ENCODE measurements at regions not wholly inside any gene's neighbourhood (a gene's known extent, or its start where the extent isn't known, plus 50 kb on each side); places are given as distances from the start of the nearest gene placed in this dataset.

- peaks cover 0 to 28% (median 8%) of the 10 kb centered on the region in 11 donors for H3K9me3 Mint-ChIP-seq
- H3K36me3 ChIP-seq (ENCODE audit: control insufficient read depth in 2 of 3, insufficient read depth in 3 of 3, low read length in 3 of 3), result no peaks in the 10 kb centered on the region
- H3K4me1 ChIP-seq (ENCODE audit: control insufficient read depth in 2 of 2, insufficient read depth in 2 of 2, low read length in 2 of 2), result no peaks in the 10 kb centered on the region
- peaks cover 0 to 5% (median 0%) of the 10 kb centered on the region in 5 donors for H3K27me3 Mint-ChIP-seq
- ATAC-seq, result no peak
- intact Hi-C loops (cut with micrococcal nuclease), result no loop called here
- H3K9me3 ChIP-seq (ENCODE audit: control insufficient read depth in 2 of 3, low read length in 3 of 3), result peaks cover 0 to 9% (median 0%) of the 10 kb centered on the region in 3 experiments
- peaks cover 0 to 4% (median 0%) of the 10 kb centered on the region in 5 donors for H3K36me3 Mint-ChIP-seq
- ChIA-PET POLR2A (no interaction called here), CTCF (no interaction called here)
- peaks cover 0 to 2% (median 0%) of the 10 kb centered on the region in 7 donors for H3K4me1 Mint-ChIP-seq
- no peak overlapping the region for H3K4me3 ChIP-seq (ENCODE audit: low read length)
- no peak for DNase-seq
- no peak overlapping the region for H3K4me3 Mint-ChIP-seq
- H3K27me3 ChIP-seq (ENCODE audit: control insufficient read depth in 2 of 2, insufficient read depth in 2 of 2, low read length in 2 of 2), result no peaks in the 10 kb centered on the region
- no peak overlapping the region for H3K27ac ChIP-seq (ENCODE audit: low read depth, low read length)
- no peak overlapping the region for H3K27ac Mint-ChIP-seq
These were observed 410.7 kb upstream of the SEMA3A start for GRCh38 chr7:84605301-84605700.

GRCh38 chr7:84603545-84603944 lies 409.0 kb upstream of the SEMA3A start:
- CTCF ChIA-PET, result no interaction called here
- Mint-ChIP-seq H3K4me1 (no peaks in the 10 kb centered on the region), H3K27ac (no peak overlapping the region), H3K4me3 (no peak overlapping the region), H3K27me3 (no peaks in the 10 kb centered on the region), H3K9me3 (peaks cover 0 to 28% (median 8%) of the 10 kb centered on the region in 11 donors), H3K36me3 (peaks cover 0 to 4% (median 0%) of the 10 kb centered on the region in 5 donors)
- Histone ChIP-seq H3K36me3 (ENCODE audit: control insufficient read depth in 2 of 3, insufficient read depth in 3 of 3, low read length in 3 of 3) (no peaks in the 10 kb centered on the region), H3K27me3 (ENCODE audit: control insufficient read depth in 2 of 2, insufficient read depth in 2 of 2, low read length in 2 of 2) (no peaks in the 10 kb centered on the region), H3K9me3 (ENCODE audit: control insufficient read depth in 2 of 3, low read length in 3 of 3) (peaks cover 0 to 9% (median 0%) of the 10 kb centered on the region in 3 experiments), H3K27ac (ENCODE audit: low read depth, low read length) (no peak overlapping the region), H3K4me1 (ENCODE audit: control insufficient read depth in 2 of 2, insufficient read depth in 2 of 2, low read length in 2 of 2) (no peaks in the 10 kb centered on the region), H3K4me3 (ENCODE audit: low read length) (no peak overlapping the region)
- intact Hi-C loops (cut with micrococcal nuclease), result no loop called here
- DNase-seq (no peak), ATAC-seq (no peak)
- POLR2A ChIA-PET, result no interaction called here

DNA sequence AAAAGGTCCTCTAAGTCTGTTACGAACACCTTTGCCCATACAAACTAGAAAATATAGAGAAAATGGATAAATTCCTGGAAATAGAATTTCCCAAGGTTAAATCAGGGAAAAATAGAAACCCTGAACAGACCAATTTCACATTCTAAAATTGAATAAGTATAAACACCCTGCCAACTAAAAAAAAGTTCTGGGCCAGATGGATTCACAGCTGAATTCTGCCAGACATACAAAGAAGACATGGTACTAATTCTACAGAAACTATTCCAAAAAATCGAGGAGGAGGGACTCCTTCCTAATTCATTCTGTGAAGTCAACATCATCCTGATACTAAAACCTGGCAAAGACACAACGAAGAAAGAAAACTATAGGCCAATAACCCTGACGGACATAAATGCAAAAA lies 400.4 kb upstream of the SEMA3A start:
- intact Hi-C loops (cut with micrococcal nuclease), result no loop called here
- H3K36me3 Mint-ChIP-seq, result no peaks in the 10 kb centered on the region
- H3K4me3 Mint-ChIP-seq, result no peak overlapping the region
- peaks cover 0 to 5% (median 0%) of the 10 kb centered on the region in 11 donors for H3K9me3 Mint-ChIP-seq
- Histone ChIP-seq H3K9me3 (ENCODE audit: control insufficient read depth in 2 of 3, low read length in 3 of 3) (no peaks in the 10 kb centered on the region), H3K4me1 (ENCODE audit: control insufficient read depth in 2 of 2, insufficient read depth in 2 of 2, low read length in 2 of 2) (no peaks in the 10 kb centered on the region), H3K27ac (ENCODE audit: low read depth, low read length) (no peak overlapping the region), H3K27me3 (ENCODE audit: control insufficient read depth in 2 of 2, insufficient read depth in 2 of 2, low read length in 2 of 2) (no peaks in the 10 kb centered on the region), H3K36me3 (ENCODE audit: control insufficient read depth in 2 of 3, insufficient read depth in 3 of 3, low read length in 3 of 3) (no peaks in the 10 kb centered on the region), H3K4me3 (ENCODE audit: low read length) (no peak overlapping the region)
- ATAC-seq (no peak), DNase-seq (no peak)
- no peak overlapping the region for H3K27ac Mint-ChIP-seq
- H3K4me1 Mint-ChIP-seq, result no peaks in the 10 kb centered on the region
- CTCF ChIA-PET, result no interaction called here
- POLR2A ChIA-PET, result no interaction called here
- no peaks in the 10 kb centered on the region for H3K27me3 Mint-ChIP-seq

- Mint-ChIP-seq H3K4me1 (no peaks in the 10 kb centered on the region), H3K36me3 (no peaks in the 10 kb centered on the region), H3K27me3 (no peaks in the 10 kb centered on the region), H3K4me3 (no peak overlapping the region), H3K27ac (no peak overlapping the region), H3K9me3 (peaks cover 0 to 5% (median 0%) of the 10 kb centered on the region in 11 donors)
- DNase-seq, result no peak
- H3K27ac ChIP-seq (ENCODE audit: low read depth, low read length), result no peak overlapping the region
- H3K9me3 ChIP-seq (ENCODE audit: control insufficient read depth in 2 of 3, low read length in 3 of 3), result no peaks in the 10 kb centered on the region
- ChIA-PET POLR2A (no interaction called here), CTCF (no interaction called here)
- H3K36me3 ChIP-seq (ENCODE audit: control insufficient read depth in 2 of 3, insufficient read depth in 3 of 3, low read length in 3 of 3), result no peaks in the 10 kb centered on the region
- intact Hi-C loops (cut with micrococcal nuclease), result no loop called here
- no peaks in the 10 kb centered on the region for H3K27me3 ChIP-seq (ENCODE audit: control insufficient read depth in 2 of 2, insufficient read depth in 2 of 2, low read length in 2 of 2)
- no peak overlapping the region for H3K4me3 ChIP-seq (ENCODE audit: low read length)
- ATAC-seq, result no peak
- H3K4me1 ChIP-seq (ENCODE audit: control insufficient read depth in 2 of 2, insufficient read depth in 2 of 2, low read length in 2 of 2), result no peaks in the 10 kb centered on the region
These were observed 397.3 kb upstream of the SEMA3A start for GRCh38 chr7:84591897-84592296.

GRCh38 chr7:84589012-84589411 lies 394.4 kb upstream of the SEMA3A start:
- ChIA-PET CTCF (no interaction called here), POLR2A (no interaction called here)
- H3K36me3 Mint-ChIP-seq, result no peaks in the 10 kb centered on the region
- H3K27ac ChIP-seq (ENCODE audit: low read depth, low read length), result no peak overlapping the region
- no peaks in the 10 kb centered on the region for H3K4me1 Mint-ChIP-seq
- DNase-seq (no peak), ATAC-seq (no peak)
- H3K27ac Mint-ChIP-seq, result no peak overlapping the region
- intact Hi-C loops (cut with micrococcal nuclease), result no loop called here
- H3K36me3 ChIP-seq (ENCODE audit: control insufficient read depth in 2 of 3, insufficient read depth in 3 of 3, low read length in 3 of 3), result no peaks in the 10 kb centered on the region
- no peaks in the 10 kb centered on the region for H3K27me3 ChIP-seq (ENCODE audit: control insufficient read depth in 2 of 2, insufficient read depth in 2 of 2, low read length in 2 of 2)
- H3K4me3 Mint-ChIP-seq, result no peak overlapping the region
- no peaks in the 10 kb centered on the region for H3K9me3 ChIP-seq (ENCODE audit: control insufficient read depth in 2 of 3, low read length in 3 of 3)
- H3K27me3 Mint-ChIP-seq, result no peaks in the 10 kb centered on the region
- no peaks in the 10 kb centered on the region for H3K9me3 Mint-ChIP-seq
- H3K4me1 ChIP-seq (ENCODE audit: control insufficient read depth in 2 of 2, insufficient read depth in 2 of 2, low read length in 2 of 2), result no peaks in the 10 kb centered on the region
- no peak overlapping the region for H3K4me3 ChIP-seq (ENCODE audit: low read length)

DNA sequence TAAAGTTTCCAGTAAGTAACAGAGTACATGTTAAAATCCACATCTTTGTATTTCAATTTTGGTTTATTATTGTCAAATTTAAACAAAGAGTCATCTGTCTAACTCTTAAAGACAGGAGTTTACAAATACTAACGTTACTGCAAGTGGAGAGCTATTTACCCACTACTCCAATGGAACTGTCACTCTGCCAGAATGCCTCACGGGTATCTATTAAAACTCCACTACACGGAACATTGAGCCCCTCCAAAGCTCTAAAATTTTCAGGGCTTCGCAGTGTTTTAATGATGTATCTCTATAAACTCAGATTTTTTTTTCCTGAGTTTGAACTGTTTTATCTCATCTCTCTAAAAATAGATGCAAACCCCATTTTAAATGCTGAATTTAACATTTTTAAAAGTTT lies 388.7 kb upstream of the SEMA3A start:
- Histone ChIP-seq H3K36me3 (ENCODE audit: control insufficient read depth in 2 of 3, insufficient read depth in 3 of 3, low read length in 3 of 3) (no peaks in the 10 kb centered on the region), H3K4me3 (ENCODE audit: low read length) (no peak overlapping the region), H3K9me3 (ENCODE audit: control insufficient read depth in 2 of 3, low read length in 3 of 3) (no peaks in the 10 kb centered on the region), H3K27ac (ENCODE audit: low read depth, low read length) (no peak overlapping the region), H3K27me3 (ENCODE audit: control insufficient read depth in 2 of 2, insufficient read depth in 2 of 2, low read length in 2 of 2) (no peaks in the 10 kb centered on the region), H3K4me1 (ENCODE audit: control insufficient read depth in 2 of 2, insufficient read depth in 2 of 2, low read length in 2 of 2) (no peaks in the 10 kb centered on the region)
- intact Hi-C loops (cut with micrococcal nuclease), result no loop called here
- H3K9me3 Mint-ChIP-seq, result no peaks in the 10 kb centered on the region
- H3K4me1 Mint-ChIP-seq, result no peaks in the 10 kb centered on the region
- no peak overlapping the region for H3K27ac Mint-ChIP-seq
- CTCF ChIA-PET, result no interaction called here
- DNase-seq (no peak), ATAC-seq (no peak)
- no peaks in the 10 kb centered on the region for H3K36me3 Mint-ChIP-seq
- no peak overlapping the region for H3K4me3 Mint-ChIP-seq
- H3K27me3 Mint-ChIP-seq, result no peaks in the 10 kb centered on the region
- POLR2A ChIA-PET, result no interaction called here

DNA sequence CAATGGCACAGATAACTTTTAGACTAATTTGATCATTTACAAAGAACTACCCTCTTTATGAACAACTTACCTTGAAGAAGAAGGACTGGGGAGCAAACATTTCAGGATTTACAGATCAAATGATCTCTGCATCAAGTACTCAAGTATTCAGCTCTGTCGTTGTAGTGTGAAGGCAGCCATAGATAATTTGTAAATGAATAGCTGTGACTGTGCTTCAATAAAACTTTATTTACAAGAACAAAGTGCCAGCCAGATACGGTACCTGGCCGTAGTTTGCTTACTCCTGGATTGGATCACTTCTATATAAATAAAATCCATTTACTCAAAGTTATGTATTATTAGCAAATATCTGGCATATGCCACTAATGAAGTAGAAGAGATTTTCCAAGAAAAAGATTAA lies 388.2 kb upstream of the SEMA3A start:
- intact Hi-C loops (cut with micrococcal nuclease), result no loop called here
- H3K4me3 Mint-ChIP-seq, result no peak overlapping the region
- no peak for ATAC-seq
- H3K27ac Mint-ChIP-seq, result no peak overlapping the region
- H3K9me3 ChIP-seq (ENCODE audit: control insufficient read depth in 2 of 3, low read length in 3 of 3), result no peaks in the 10 kb centered on the region
- H3K27ac ChIP-seq (ENCODE audit: low read depth, low read length), result no peak overlapping the region
- no peaks in the 10 kb centered on the region for H3K4me1 Mint-ChIP-seq
- no peaks in the 10 kb centered on the region for H3K9me3 Mint-ChIP-seq
- no peak overlapping the region for H3K4me3 ChIP-seq (ENCODE audit: low read length)
- no peaks in the 10 kb centered on the region for H3K27me3 ChIP-seq (ENCODE audit: control insufficient read depth in 2 of 2, insufficient read depth in 2 of 2, low read length in 2 of 2)
- no peak for DNase-seq
- POLR2A ChIA-PET, result no interaction called here
- no peaks in the 10 kb centered on the region for H3K36me3 Mint-ChIP-seq
- H3K4me1 ChIP-seq (ENCODE audit: control insufficient read depth in 2 of 2, insufficient read depth in 2 of 2, low read length in 2 of 2), result no peaks in the 10 kb centered on the region
- no peaks in the 10 kb centered on the region for H3K36me3 ChIP-seq (ENCODE audit: control insufficient read depth in 2 of 3, insufficient read depth in 3 of 3, low read length in 3 of 3)
- CTCF ChIA-PET, result no interaction called here
- H3K27me3 Mint-ChIP-seq, result no peaks in the 10 kb centered on the region

All from naive thymus-derived CD4-positive, alpha-beta T cell (primary cell).